ENCODE measurements at regions not wholly inside any gene's neighbourhood (a gene's known extent, or its start where the extent isn't known, plus 50 kb on each side); places are given as distances from the start of the nearest gene placed in this dataset.

DNA sequence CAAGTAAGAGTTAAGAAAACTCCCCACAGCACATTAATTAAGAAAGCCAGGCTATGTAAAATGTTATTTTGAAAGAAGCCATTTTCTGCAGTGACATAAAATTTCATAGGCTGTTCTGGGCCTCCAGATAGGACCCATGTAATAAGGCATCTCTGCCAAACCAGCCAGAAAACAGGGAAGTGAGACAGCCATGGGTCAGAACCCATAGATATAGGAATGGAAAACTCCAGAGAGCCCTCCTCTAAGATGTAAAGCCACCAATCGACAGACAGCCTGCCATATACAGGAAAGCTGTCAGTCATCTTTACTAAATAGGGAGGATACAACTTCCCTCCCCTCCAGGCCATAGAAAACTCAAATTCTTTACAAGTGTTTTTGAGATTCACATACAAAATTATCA, 493.3 kb downstream of the COG6 start:
- TF ChIP-seq, protein P1, sequence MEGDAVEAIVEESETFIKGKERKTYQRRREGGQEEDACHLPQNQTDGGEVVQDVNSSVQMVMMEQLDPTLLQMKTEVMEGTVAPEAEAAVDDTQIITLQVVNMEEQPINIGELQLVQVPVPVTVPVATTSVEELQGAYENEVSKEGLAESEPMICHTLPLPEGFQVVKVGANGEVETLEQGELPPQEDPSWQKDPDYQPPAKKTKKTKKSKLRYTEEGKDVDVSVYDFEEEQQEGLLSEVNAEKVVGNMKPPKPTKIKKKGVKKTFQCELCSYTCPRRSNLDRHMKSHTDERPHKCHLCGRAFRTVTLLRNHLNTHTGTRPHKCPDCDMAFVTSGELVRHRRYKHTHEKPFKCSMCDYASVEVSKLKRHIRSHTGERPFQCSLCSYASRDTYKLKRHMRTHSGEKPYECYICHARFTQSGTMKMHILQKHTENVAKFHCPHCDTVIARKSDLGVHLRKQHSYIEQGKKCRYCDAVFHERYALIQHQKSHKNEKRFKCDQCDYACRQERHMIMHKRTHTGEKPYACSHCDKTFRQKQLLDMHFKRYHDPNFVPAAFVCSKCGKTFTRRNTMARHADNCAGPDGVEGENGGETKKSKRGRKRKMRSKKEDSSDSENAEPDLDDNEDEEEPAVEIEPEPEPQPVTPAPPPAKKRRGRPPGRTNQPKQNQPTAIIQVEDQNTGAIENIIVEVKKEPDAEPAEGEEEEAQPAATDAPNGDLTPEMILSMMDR (IDR thresholded peaks at IDR 0.05; ENCODE audit: low read length): no peak
- no peak for TF ChIP-seq EZH2 (IDR thresholded peaks at IDR 0.05; ENCODE audit: borderline replicate concordance, low read length)
